Fibroblast of pulmonary artery (primary cell): ENCODE measurements at regions not wholly inside any gene's neighbourhood (a gene's known extent, or its start where the extent isn't known, plus 50 kb on each side); places are given as distances from the start of the nearest gene placed in this dataset.
"Not testable (repeated sequence)": the region's sequence is repeated elsewhere in the genome, so short reads cannot be mapped to it uniquely, and the experiment has no call there.

Experiments used
- DNase-seq: peaks from one replicate; pipeline ENCODE4 v3.0.0-alpha.2; 2010; ENCODE audit warnings: low read depth
- H3K4me3 ChIP-seq: replicated peaks from 2 replicates; pipeline ENCODE4 v1.5.1; 2011; ENCODE audit warnings: low read depth, mild to moderate bottlenecking, control low read depth, low read length, moderate library complexity
- CTCF ChIP-seq: IDR thresholded peaks from 2 replicates; pipeline ENCODE4 v1.5.1; 2011; ENCODE audit warnings: mild to moderate bottlenecking, control low read depth, low read length, inconsistent platforms; ENCODE audit errors: missing control alignments

- no peak for DNase-seq
- no peak for TF ChIP-seq CTCF
- H3K4me3 ChIP-seq, result no peak overlapping the region
Observed at GRCh38 chr17:62156949-62157348, 91.9 kb upstream of the MED13 start.

GRCh38 chr17:62154909-62155308 is 89.8 kb upstream of the MED13 start:
- no peak overlapping the region for H3K4me3 ChIP-seq
- no peak for DNase-seq
- no peak for TF ChIP-seq CTCF

- no peak for TF ChIP-seq CTCF
- DNase-seq, result no peak
- no peak overlapping the region for H3K4me3 ChIP-seq
Observed at GRCh38 chr17:62150471-62150870, 85.4 kb upstream of the MED13 start.

- no peak overlapping the region for H3K4me3 ChIP-seq
- no peak for DNase-seq
- no peak for TF ChIP-seq CTCF
Observed at GRCh38 chr17:62149961-62150360, 84.9 kb upstream of the MED13 start.

- no peak for TF ChIP-seq CTCF
- no peak for DNase-seq
- no peak overlapping the region for H3K4me3 ChIP-seq
Observed at GRCh38 chr17:62147284-62147683, 82.2 kb upstream of the MED13 start.

- H3K4me3 ChIP-seq, result no peak overlapping the region
- peak; percentile 78 for DNase-seq
- TF ChIP-seq CTCF, result no peak
Observed at GRCh38 chr17:62140836-62141235, 75.8 kb upstream of the MED13 start.

GRCh38 chr17:62140376-62140775 is 75.3 kb upstream of the MED13 start:
- H3K4me3 ChIP-seq, result no peak overlapping the region
- DNase-seq, result no peak
- no peak for TF ChIP-seq CTCF

GRCh38 chr17:62139690-62140354 is 74.7 kb upstream of the MED13 start:
- not testable (repeated sequence) for DNase-seq, H3K4me3 ChIP-seq
